ENCODE measurements at regions not wholly inside any gene's neighbourhood (a gene's known extent, or its start where the extent isn't known, plus 50 kb on each side); places are given as distances from the start of the nearest gene placed in this dataset.

GRCh38 chr4:44927399-44928380 lies 201.3 kb upstream of the GNPDA2 start:
- peak; percentile 31 for DNase-seq

GRCh38 chr4:44916411-44916810 lies 190.1 kb upstream of the GNPDA2 start:
- DNase-seq, result no peak

GRCh38 chr4:44914748-44915147 lies 188.4 kb upstream of the GNPDA2 start:
- DNase-seq, result no peak

GRCh38 chr4:44914223-44914622 lies 187.9 kb upstream of the GNPDA2 start:
- DNase-seq, result no peak

GRCh38 chr4:44912980-44913379 lies 186.6 kb upstream of the GNPDA2 start:
- no peak for DNase-seq

- no peak for DNase-seq
Measured at GRCh38 chr4:44908565-44908964, 182.2 kb upstream of the GNPDA2 start.

- DNase-seq, result no peak
Measured at GRCh38 chr4:44872246-44872645, 145.9 kb upstream of the GNPDA2 start.

- DNase-seq, result no peak
Measured at GRCh38 chr4:44871133-44871532, 144.8 kb upstream of the GNPDA2 start.

GRCh38 chr4:44869985-44870384 lies 143.6 kb upstream of the GNPDA2 start:
- DNase-seq, result no peak

GRCh38 chr4:44869222-44869882 lies 143.0 kb upstream of the GNPDA2 start:
- no peak for DNase-seq

GRCh38 chr4:44861756-44862155 lies 135.4 kb upstream of the GNPDA2 start:
- DNase-seq, result no peak

- no peak for DNase-seq
Measured at GRCh38 chr4:44859477-44859876, 133.1 kb upstream of the GNPDA2 start.

- DNase-seq, result no peak
Measured at GRCh38 chr4:44848466-44848865, 122.1 kb upstream of the GNPDA2 start.

- no peak for DNase-seq
Measured at GRCh38 chr4:44845993-44846392, 119.6 kb upstream of the GNPDA2 start.

- DNase-seq, result no peak
Measured at GRCh38 chr4:44845309-44845708, 119.0 kb upstream of the GNPDA2 start.

GRCh38 chr4:44842531-44842930 lies 116.2 kb upstream of the GNPDA2 start:
- DNase-seq, result no peak

GRCh38 chr4:44817930-44818329 lies 91.6 kb upstream of the GNPDA2 start:
- DNase-seq, result no peak

GRCh38 chr4:44806071-44806470 lies 79.7 kb upstream of the GNPDA2 start:
- no peak for DNase-seq

- no peak for DNase-seq
Measured at GRCh38 chr4:44804301-44804700, 77.9 kb upstream of the GNPDA2 start.

- DNase-seq, result no peak
Measured at GRCh38 chr4:44801384-44801783, 75.0 kb upstream of the GNPDA2 start.

GRCh38 chr4:44791831-44792230 lies 65.5 kb upstream of the GNPDA2 start:
- no peak for DNase-seq

GRCh38 chr4:44777115-44777514 lies 50.8 kb upstream of the GNPDA2 start:
- DNase-seq, result no peak
